K562 (cell line): ENCODE measurements at regions not wholly inside any gene's neighbourhood (a gene's known extent, or its start where the extent isn't known, plus 50 kb on each side); places are given as distances from the start of the nearest gene placed in this dataset.

Experiments used
- ATAC-seq: fragments of 200-7000 bp; cut with Tn5 transposase; 3 replicates; pipeline ENCODE4 v1.9.1; 2020; ENCODE audit warnings: moderate library complexity
- BruUV-seq: library from RNA; stranded (reverse); fragments of 400-500 nt; replicated peaks from 2 replicates; lab custom pipeline; 2021; lab: Mats Ljungman, UMichigan
- CTCF ChIA-PET: fragments of 300-600 bp; formaldehyde crosslinking; extraction: SDS; loops from one replicate; lab custom pipeline; 2021; ENCODE audit warnings: low intra/inter-chr PET ratio; lab: Yijun Ruan, JAX
- POLR2A ChIA-PET: fragments of 300-600, 350-650 bp; sonication (Branson Sonifier 250); formaldehyde crosslinking; extraction: SDS; loops from one replicate; lab custom pipeline; 2021; ENCODE audit warnings: antibody characterized with exemption, inconsistent platforms; lab: Yijun Ruan, JAX
- DNase-seq, 4 experiments: peaks; one replicate each; pipeline versions ENCODE4 v3.0.0 to v3.0.0-alpha.2; 2011 to 2018; ENCODE audit warnings: low spot score in 3 of 4, mixed read lengths in 3 of 4; ENCODE audit errors: extremely low read depth in 1 of 4
- FAIRE-seq: peaks from 2 replicates; lab custom pipeline; 2011; peaks lifted over from hg19 to GRCh38; lab: Jason Lieb, UNC
- H2AFZ ChIP-seq: 2 replicates; pipeline ENCODE4 v1.6.0; 2011; ENCODE audit warnings: low read depth, low read length, control low read depth, inconsistent platforms
- H3K27ac ChIP-seq: fragments of 200-600 bp; 3 replicates; pipeline ENCODE4 v1.8.0; 2011; ENCODE audit warnings: low read depth, mild to moderate bottlenecking, control low read depth, inconsistent platforms, low read length, moderate library complexity, mixed read lengths; ENCODE audit errors: extremely low read depth
- H3K27me3 ChIP-seq, 2 experiments: fragments of 300-600 bp in 1 of 2; 2 replicates in 1 of 2; 3 replicates in 1 of 2; pipeline versions ENCODE4 v1.6.0 to v1.8.0; 2011; ENCODE audit warnings: inconsistent platforms in 2 of 2, low read length in 2 of 2, mild to moderate bottlenecking in 1 of 2, mixed read lengths in 1 of 2, moderate library complexity in 1 of 2; ENCODE audit not compliant: control insufficient read depth in 2 of 2, insufficient read depth in 2 of 2
- H3K36me3 ChIP-seq: fragments of 300-600 bp; 3 replicates; pipeline ENCODE4 v1.8.0; 2011; ENCODE audit warnings: mild to moderate bottlenecking, low read length, inconsistent platforms; ENCODE audit not compliant: control insufficient read depth, insufficient read depth
- H3K4me1 ChIP-seq, 2 experiments: fragments of 200-600 bp in 1 of 2; replicated peaks in 1 of 2; 2 replicates in 1 of 2; 3 replicates in 1 of 2; pipeline versions ENCODE4 v1.5.1 to v1.8.0; 2011; ENCODE audit warnings: inconsistent platforms in 2 of 2, low read length in 2 of 2, mild to moderate bottlenecking in 1 of 2, mixed read lengths in 1 of 2, moderate library complexity in 1 of 2; ENCODE audit not compliant: control insufficient read depth in 2 of 2, insufficient read depth in 2 of 2
- H3K4me2 ChIP-seq: 2 replicates; pipeline ENCODE4 v1.6.1; 2011; ENCODE audit warnings: low read length, control low read depth, inconsistent platforms, mixed read lengths; ENCODE audit not compliant: insufficient read depth
- H3K4me3 ChIP-seq: fragments of 200-600 bp; sonication (generic), shearing (Covaris generic); 2 replicates; pipeline ENCODE4 v1.5.1; 2016; ENCODE audit warnings: control low read depth, inconsistent platforms
- H3K79me2 ChIP-seq: fragments of 200-600 bp; 3 replicates; pipeline ENCODE4 v1.8.0; 2011; ENCODE audit warnings: low read length, inconsistent platforms; ENCODE audit not compliant: control insufficient read depth, insufficient read depth
- H3K9ac ChIP-seq, 2 experiments: 2 replicates each; pipeline versions ENCODE4 v1.6.0 to v1.6.1; 2011; ENCODE audit warnings: low read depth in 2 of 2, low read length in 2 of 2, control low read depth in 1 of 2, inconsistent platforms in 1 of 2, mild to moderate bottlenecking in 1 of 2, mixed read lengths in 1 of 2; ENCODE audit not compliant: insufficient read depth in 1 of 2
- H3K9me1 ChIP-seq: one replicate; pipeline ENCODE4 v1.6.0; 2011; ENCODE audit warnings: inconsistent platforms, mild to moderate bottlenecking, low read length, moderate library complexity; ENCODE audit not compliant: control insufficient read depth, insufficient read depth
- H3K9me3 ChIP-seq: replicated peaks from 2 replicates; pipeline ENCODE4 v1.5.1; 2011; ENCODE audit warnings: low read depth, low read length, inconsistent platforms; ENCODE audit not compliant: control insufficient read depth, insufficient read depth
- H4K20me1 ChIP-seq: replicated peaks from 2 replicates; pipeline ENCODE4 v1.6.1; 2011; ENCODE audit warnings: low read length, inconsistent platforms, mixed read lengths; ENCODE audit not compliant: control insufficient read depth, insufficient read depth
- BACH1 ChIP-seq: fragments of 200-800 bp; sonication (Bioruptor generic); IDR thresholded peaks from 2 replicates; pipeline ENCODE4 v1.6.1; 2016; ENCODE audit warnings: missing genetic modification characterization, missing compliant biosample characterization
- ELF4 ChIP-seq: fragments of 450-650 bp; formaldehyde crosslinking; IDR thresholded peaks from 2 replicates; pipeline ENCODE4 v1.4.0; 2022; ENCODE audit warnings: missing genetic modification characterization
- NFE2 ChIP-seq: IDR thresholded peaks from 2 replicates; pipeline ENCODE4 v1.6.1; 2014; ENCODE audit warnings: antibody characterized with exemption, low read depth
- POLR2B ChIP-seq: fragments of 450-650 bp; IDR thresholded peaks from 2 replicates; pipeline ENCODE4 v1.6.1; 2018; ENCODE audit warnings: low read depth; ENCODE audit not compliant: partially characterized antibody
- PYGO2 ChIP-seq: fragments of 450-650 bp; IDR thresholded peaks from 2 replicates; pipeline ENCODE4 v1.6.1; 2016; ENCODE audit warnings: mild to moderate bottlenecking, missing genetic modification characterization, moderate library complexity, missing compliant biosample characterization
- STAG1 ChIP-seq: sonication (generic); formaldehyde crosslinking; IDR thresholded peaks from 2 replicates; pipeline ENCODE4 v1.5.0; 2020; ENCODE audit warnings: missing genetic modification reagents, borderline replicate concordance
- TAF1 ChIP-seq: IDR thresholded peaks from 2 replicates; pipeline ENCODE4 v1.6.1; 2011; ENCODE audit warnings: mild to moderate bottlenecking, low read length, moderate library complexity; ENCODE audit not compliant: insufficient read depth, control insufficient read depth, severe bottlenecking; ENCODE audit errors: extremely low read depth
- ZNF124 ChIP-seq: sonication (generic); formaldehyde crosslinking; IDR thresholded peaks from 2 replicates; pipeline ENCODE4 v1.8.1; 2022; ENCODE audit warnings: missing genetic modification reagents
- ZNF174 ChIP-seq: fragments of 250-450 bp; sonication (Bioruptor Pico); IDR thresholded peaks from 2 replicates; pipeline ENCODE4 v1.4.0; 2020; ENCODE audit warnings: mild to moderate bottlenecking
- ZNF184 ChIP-seq: sonication (generic); formaldehyde crosslinking; IDR thresholded peaks from 2 replicates; pipeline ENCODE4 v1.5.0; 2020; ENCODE audit warnings: missing genetic modification reagents
- ZNF354B ChIP-seq: fragments of 250-450 bp; sonication (Bioruptor Pico); IDR thresholded peaks from 2 replicates; pipeline ENCODE4 v1.4.0; 2020
- ZNF507 ChIP-seq: conservative IDR thresholded peaks from 2 replicates; pipeline ENCODE4 v1.6.1; 2017; ENCODE audit warnings: missing genetic modification characterization, missing compliant biosample characterization
- WGBS: fragments of 100-300 bp; shearing (Covaris generic); methylation state at CpG from one replicate; pipeline ENCODE4 v1.1.6; 2016; ENCODE audit warnings: low coverage, mixed read lengths; ENCODE audit not compliant: insufficient coverage; ENCODE audit errors: missing lambda C conversion rate; 5-methylcytosine and 5-hydroxymethylcytosine counted together
- in situ Hi-C: fragments of 300-500 bp; cut with MboI; formaldehyde crosslinking; loops from 4 replicates; pipeline ENCODE4 v1.15.0; 2018; ENCODE audit warnings: inconsistent platforms, mixed read lengths
- intact Hi-C: fragments of 100-400 bp; cut with micrococcal nuclease; formaldehyde crosslinking; loops from 2 replicates; pipeline ENCODE4 v1.14.2; 2022
- TF ChIP-seq, protein P1 (sequence below): IDR thresholded peaks from 2 replicates; pipeline ENCODE4 v1.6.1; 2011; ENCODE audit warnings: borderline replicate concordance, low read depth, mild to moderate bottlenecking, moderate library complexity, low read length; ENCODE audit not compliant: insufficient read depth, poor library complexity, severe bottlenecking
- TF ChIP-seq, protein P2 (sequence below): conservative IDR thresholded peaks from 2 replicates; pipeline ENCODE4 v1.6.1; 2011; ENCODE audit warnings: low read depth, mild to moderate bottlenecking, low read length; ENCODE audit not compliant: control insufficient read depth
- TF ChIP-seq, protein P3 (sequence below): fragments of 200-800 bp; sonication (Bioruptor generic); IDR thresholded peaks from 2 replicates; pipeline ENCODE4 v1.6.1; 2017; ENCODE audit warnings: missing genetic modification characterization, missing compliant biosample characterization
- TF ChIP-seq, protein P4 (sequence below): fragments of 250-450 bp; sonication (Bioruptor Pico); IDR thresholded peaks from 2 replicates; pipeline ENCODE4 v1.8.0; 2022; ENCODE audit warnings: inconsistent platforms
- TF ChIP-seq, protein P5 (sequence below): fragments of 450-650 bp; conservative IDR thresholded peaks from 2 replicates; pipeline ENCODE4 v1.6.1; 2016; ENCODE audit warnings: missing genetic modification characterization, low read depth, mild to moderate bottlenecking, missing compliant biosample characterization, moderate library complexity

DNA sequence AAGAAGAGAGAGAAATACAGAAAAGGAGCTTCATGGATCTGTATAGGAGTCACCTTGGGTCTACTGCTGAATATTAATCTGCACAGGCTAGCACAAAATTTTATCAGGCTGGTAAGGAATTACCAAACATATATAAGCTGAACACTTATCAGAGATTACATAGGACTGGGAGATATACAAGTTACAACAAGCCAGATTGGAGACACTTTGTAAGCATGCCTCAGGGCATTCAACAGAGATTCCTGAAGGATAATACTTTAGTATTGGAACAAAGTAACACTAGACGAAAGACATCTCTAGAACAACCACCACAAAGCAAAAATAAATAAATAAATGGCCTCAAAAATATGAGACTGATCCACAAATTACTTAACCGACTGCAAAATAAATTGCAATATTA, 197.8 kb downstream of the ANXA1 start:
- H3K9me1 ChIP-seq, result no peaks in the 10 kb centered on the region
- H3K4me3 ChIP-seq, result no peak overlapping the region
- H3K79me2 ChIP-seq, result no peaks in the 10 kb centered on the region
- H3K9ac ChIP-seq, result no peak overlapping the region
- BruUV-seq, result no TSS peak
- H3K27me3 ChIP-seq, result no peaks in the 10 kb centered on the region
- in situ Hi-C loops, result no loop called here
- no peaks in the 10 kb centered on the region for H4K20me1 ChIP-seq
- no peak for DNase-seq
- H3K27ac ChIP-seq, result no peak overlapping the region
- no peaks in the 10 kb centered on the region for H3K36me3 ChIP-seq
- intact Hi-C loops, result no loop called here
- H3K9me3 ChIP-seq, result no peaks in the 10 kb centered on the region
- H3K4me2 ChIP-seq, result no peak overlapping the region
- ChIA-PET POLR2A (no interaction called here), CTCF (no interaction called here)
- ATAC-seq, result no peak
- FAIRE-seq, result no peak
- WGBS, result 14% methylated on average over 2 of the region's 2 CpGs
- H3K4me1 ChIP-seq, result no peaks in the 10 kb centered on the region
- H2AFZ ChIP-seq, result no peak overlapping the region
- TF ChIP-seq ZNF507, result no peak
- no peak for TF ChIP-seq TAF1
- TF ChIP-seq POLR2B, result no peak
- no peak for TF ChIP-seq ELF4 (CRISPR knock-in tag)
- TF ChIP-seq, protein P1, sequence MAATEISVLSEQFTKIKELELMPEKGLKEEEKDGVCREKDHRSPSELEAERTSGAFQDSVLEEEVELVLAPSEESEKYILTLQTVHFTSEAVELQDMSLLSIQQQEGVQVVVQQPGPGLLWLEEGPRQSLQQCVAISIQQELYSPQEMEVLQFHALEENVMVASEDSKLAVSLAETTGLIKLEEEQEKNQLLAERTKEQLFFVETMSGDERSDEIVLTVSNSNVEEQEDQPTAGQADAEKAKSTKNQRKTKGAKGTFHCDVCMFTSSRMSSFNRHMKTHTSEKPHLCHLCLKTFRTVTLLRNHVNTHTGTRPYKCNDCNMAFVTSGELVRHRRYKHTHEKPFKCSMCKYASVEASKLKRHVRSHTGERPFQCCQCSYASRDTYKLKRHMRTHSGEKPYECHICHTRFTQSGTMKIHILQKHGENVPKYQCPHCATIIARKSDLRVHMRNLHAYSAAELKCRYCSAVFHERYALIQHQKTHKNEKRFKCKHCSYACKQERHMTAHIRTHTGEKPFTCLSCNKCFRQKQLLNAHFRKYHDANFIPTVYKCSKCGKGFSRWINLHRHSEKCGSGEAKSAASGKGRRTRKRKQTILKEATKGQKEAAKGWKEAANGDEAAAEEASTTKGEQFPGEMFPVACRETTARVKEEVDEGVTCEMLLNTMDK, result no peak
- TF ChIP-seq, protein P2, sequence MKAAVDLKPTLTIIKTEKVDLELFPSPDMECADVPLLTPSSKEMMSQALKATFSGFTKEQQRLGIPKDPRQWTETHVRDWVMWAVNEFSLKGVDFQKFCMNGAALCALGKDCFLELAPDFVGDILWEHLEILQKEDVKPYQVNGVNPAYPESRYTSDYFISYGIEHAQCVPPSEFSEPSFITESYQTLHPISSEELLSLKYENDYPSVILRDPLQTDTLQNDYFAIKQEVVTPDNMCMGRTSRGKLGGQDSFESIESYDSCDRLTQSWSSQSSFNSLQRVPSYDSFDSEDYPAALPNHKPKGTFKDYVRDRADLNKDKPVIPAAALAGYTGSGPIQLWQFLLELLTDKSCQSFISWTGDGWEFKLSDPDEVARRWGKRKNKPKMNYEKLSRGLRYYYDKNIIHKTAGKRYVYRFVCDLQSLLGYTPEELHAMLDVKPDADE, result no peak
- no peak for TF ChIP-seq NFE2
- TF ChIP-seq, protein P3, sequence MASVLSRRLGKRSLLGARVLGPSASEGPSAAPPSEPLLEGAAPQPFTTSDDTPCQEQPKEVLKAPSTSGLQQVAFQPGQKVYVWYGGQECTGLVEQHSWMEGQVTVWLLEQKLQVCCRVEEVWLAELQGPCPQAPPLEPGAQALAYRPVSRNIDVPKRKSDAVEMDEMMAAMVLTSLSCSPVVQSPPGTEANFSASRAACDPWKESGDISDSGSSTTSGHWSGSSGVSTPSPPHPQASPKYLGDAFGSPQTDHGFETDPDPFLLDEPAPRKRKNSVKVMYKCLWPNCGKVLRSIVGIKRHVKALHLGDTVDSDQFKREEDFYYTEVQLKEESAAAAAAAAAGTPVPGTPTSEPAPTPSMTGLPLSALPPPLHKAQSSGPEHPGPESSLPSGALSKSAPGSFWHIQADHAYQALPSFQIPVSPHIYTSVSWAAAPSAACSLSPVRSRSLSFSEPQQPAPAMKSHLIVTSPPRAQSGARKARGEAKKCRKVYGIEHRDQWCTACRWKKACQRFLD (CRISPR knock-in tag), result no peak
- no peak for TF ChIP-seq PYGO2 (tag)
- TF ChIP-seq, protein P4, sequence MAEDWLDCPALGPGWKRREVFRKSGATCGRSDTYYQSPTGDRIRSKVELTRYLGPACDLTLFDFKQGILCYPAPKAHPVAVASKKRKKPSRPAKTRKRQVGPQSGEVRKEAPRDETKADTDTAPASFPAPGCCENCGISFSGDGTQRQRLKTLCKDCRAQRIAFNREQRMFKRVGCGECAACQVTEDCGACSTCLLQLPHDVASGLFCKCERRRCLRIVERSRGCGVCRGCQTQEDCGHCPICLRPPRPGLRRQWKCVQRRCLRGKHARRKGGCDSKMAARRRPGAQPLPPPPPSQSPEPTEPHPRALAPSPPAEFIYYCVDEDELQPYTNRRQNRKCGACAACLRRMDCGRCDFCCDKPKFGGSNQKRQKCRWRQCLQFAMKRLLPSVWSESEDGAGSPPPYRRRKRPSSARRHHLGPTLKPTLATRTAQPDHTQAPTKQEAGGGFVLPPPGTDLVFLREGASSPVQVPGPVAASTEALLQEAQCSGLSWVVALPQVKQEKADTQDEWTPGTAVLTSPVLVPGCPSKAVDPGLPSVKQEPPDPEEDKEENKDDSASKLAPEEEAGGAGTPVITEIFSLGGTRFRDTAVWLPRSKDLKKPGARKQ (CRISPR knock-in tag), result no peak
- TF ChIP-seq ZNF174 (CRISPR knock-in tag), result no peak
- TF ChIP-seq ZNF124 (CRISPR knock-in tag), result no peak
- TF ChIP-seq ZNF184 (CRISPR knock-in tag), result no peak
- no peak for TF ChIP-seq BACH1 (tag)
- no peak for TF ChIP-seq STAG1 (CRISPR knock-in tag)
- TF ChIP-seq, protein P5, sequence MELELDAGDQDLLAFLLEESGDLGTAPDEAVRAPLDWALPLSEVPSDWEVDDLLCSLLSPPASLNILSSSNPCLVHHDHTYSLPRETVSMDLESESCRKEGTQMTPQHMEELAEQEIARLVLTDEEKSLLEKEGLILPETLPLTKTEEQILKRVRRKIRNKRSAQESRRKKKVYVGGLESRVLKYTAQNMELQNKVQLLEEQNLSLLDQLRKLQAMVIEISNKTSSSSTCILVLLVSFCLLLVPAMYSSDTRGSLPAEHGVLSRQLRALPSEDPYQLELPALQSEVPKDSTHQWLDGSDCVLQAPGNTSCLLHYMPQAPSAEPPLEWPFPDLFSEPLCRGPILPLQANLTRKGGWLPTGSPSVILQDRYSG (tag), result no peak
- TF ChIP-seq ZNF354B, result no peak
